Small intestine (tissue), 7 donors: ENCODE measurements at regions not wholly inside any gene's neighbourhood (a gene's known extent, or its start where the extent isn't known, plus 50 kb on each side); places are given as distances from the start of the nearest gene placed in this dataset.

Experiments
- DNase-seq, 2 donors: peaks; one replicate each; pipeline versions ENCODE4 v3.0.0 to v3.0.0-alpha.2; 2013
- FAIRE-seq: peaks from 2 replicates; lab custom pipeline; 2012; peaks lifted over from hg19 to GRCh38; lab: Jason Lieb, UNC
- H3K27ac ChIP-seq, 3 donors: one replicate each; pipeline ENCODE4 v1.5.1; 2013; ENCODE audit warnings: low read length in 2 of 3, mild to moderate bottlenecking in 2 of 3, control low read depth in 1 of 3, inconsistent platforms in 1 of 3, low read depth in 1 of 3, moderate library complexity in 1 of 3
- H3K27me3 ChIP-seq, 3 donors: one replicate each; pipeline ENCODE4 v1.6.1; 2013; ENCODE audit warnings: low read length in 3 of 3, inconsistent platforms in 1 of 3; ENCODE audit not compliant: control insufficient read depth in 3 of 3, insufficient read depth in 3 of 3
- H3K36me3 ChIP-seq, 3 donors: one replicate each; pipeline ENCODE4 v1.6.1; 2013; ENCODE audit warnings: low read length in 3 of 3, inconsistent platforms in 1 of 3, low read depth in 1 of 3, mild to moderate bottlenecking in 1 of 3, moderate library complexity in 1 of 3; ENCODE audit not compliant: control insufficient read depth in 3 of 3, insufficient read depth in 2 of 3
- H3K4me1 ChIP-seq, 3 donors: one replicate each; pipeline ENCODE4 v1.6.1; 2013; ENCODE audit warnings: low read length in 2 of 3, inconsistent platforms in 1 of 3, low read depth in 1 of 3, mild to moderate bottlenecking in 1 of 3, moderate library complexity in 1 of 3; ENCODE audit not compliant: control insufficient read depth in 3 of 3, insufficient read depth in 2 of 3
- H3K4me3 ChIP-seq, 3 donors: one replicate each; pipeline ENCODE4 v1.5.1; 2013; ENCODE audit warnings: low read length in 3 of 3, control low read depth in 1 of 3, inconsistent platforms in 1 of 3, low read depth in 1 of 3, mild to moderate bottlenecking in 1 of 3, moderate library complexity in 1 of 3
- H3K9me3 ChIP-seq, 2 donors: one replicate each; pipeline ENCODE4 v1.6.1; 2013; ENCODE audit warnings: low read depth in 1 of 2, low read length in 1 of 2; ENCODE audit not compliant: control insufficient read depth in 2 of 2, insufficient read depth in 1 of 2
- WGBS, 3 donors: extraction: QIAGEN DNeasy Blood & Tissue Kit; methylation state at CpG; one replicate each; pipeline ENCODE4 v1.1.7; 2013; 5-methylcytosine and 5-hydroxymethylcytosine counted together
- donor health status: healthy with polysubstance abuse.
- donor health status: control.
- donor health status: control.
- donor health status: Bipolar disorder and iron deficiency.
- donor health status: healthy.

- H3K27ac ChIP-seq: peak overlapping the region in 1 of 3 donors; percentile 21
- FAIRE-seq (no peak), DNase-seq (peak; percentile 88 to 92)
- no peaks in the 10 kb centered on the region for H3K36me3 ChIP-seq
- no peak overlapping the region for H3K4me3 ChIP-seq
- 11 to 53% (median 32%) methylated on average over 6 of the region's 6 CpGs for WGBS, 3 donors
- H3K9me3 ChIP-seq: no peaks in the 10 kb centered on the region
- H3K4me1 ChIP-seq: peaks cover 0 to 11% (median 2%) of the 10 kb centered on the region in 3 donors
- H3K27me3 ChIP-seq: no peaks in the 10 kb centered on the region
Observed at GRCh38 chr1:217063172-217063908, 340.1 kb upstream of the ESRRG start.

- H3K27ac ChIP-seq: peak overlapping the region in 1 of 3 donors; percentile 21
- peak; percentile 12 to 42 for DNase-seq
- peaks cover 0 to 11% (median 2%) of the 10 kb centered on the region in 3 donors for H3K4me1 ChIP-seq
- no peaks in the 10 kb centered on the region for H3K36me3 ChIP-seq
- H3K9me3 ChIP-seq: no peaks in the 10 kb centered on the region
- H3K4me3 ChIP-seq: no peak overlapping the region
- FAIRE-seq: no peak
- H3K27me3 ChIP-seq: no peaks in the 10 kb centered on the region
- 17 to 61% (median 37%) methylated on average over 3 of the region's 3 CpGs for WGBS, 3 donors
Observed at GRCh38 chr1:217062586-217062985, 339.4 kb upstream of the ESRRG start.

- H3K9me3 ChIP-seq: no peaks in the 10 kb centered on the region
- H3K27ac ChIP-seq: no peak overlapping the region
- H3K36me3 ChIP-seq: no peaks in the 10 kb centered on the region
- FAIRE-seq (no peak), DNase-seq (no peak)
- H3K4me3 ChIP-seq: no peak overlapping the region
- 68 to 82% (median 80%) methylated on average over 1 of the region's 1 CpG for WGBS, 3 donors
- peaks cover 0 to 11% (median 2%) of the 10 kb centered on the region in 3 donors for H3K4me1 ChIP-seq
- no peaks in the 10 kb centered on the region for H3K27me3 ChIP-seq
Observed at GRCh38 chr1:217059401-217059800, 336.2 kb upstream of the ESRRG start.

GRCh38 chr1:217053676-217054075 is 330.4 kb upstream of the ESRRG start:
- no peak for DNase-seq
- Histone ChIP-seq H3K4me1 (no peaks in the 10 kb centered on the region), H3K4me3 (no peak overlapping the region), H3K36me3 (no peaks in the 10 kb centered on the region), H3K27ac (no peak overlapping the region), H3K9me3 (no peaks in the 10 kb centered on the region), H3K27me3 (no peaks in the 10 kb centered on the region)
- no peak for FAIRE-seq
- WGBS, 3 donors: 83 to 92% (median 84%) methylated on average over 3 of the region's 3 CpGs

GRCh38 chr1:217052626-217053025 is 329.4 kb upstream of the ESRRG start:
- no peaks in the 10 kb centered on the region for H3K9me3 ChIP-seq
- H3K27ac ChIP-seq: no peak overlapping the region
- peak in 1 of 2 donors; percentile 52 for DNase-seq
- H3K4me1 ChIP-seq: no peaks in the 10 kb centered on the region
- H3K4me3 ChIP-seq: no peak overlapping the region
- WGBS, 3 donors: 31 to 53% (median 33%) methylated on average over 2 of the region's 2 CpGs
- H3K27me3 ChIP-seq: no peaks in the 10 kb centered on the region
- FAIRE-seq: no peak
- H3K36me3 ChIP-seq: no peaks in the 10 kb centered on the region

GRCh38 chr1:217052196-217052595 is 329.0 kb upstream of the ESRRG start:
- Histone ChIP-seq H3K36me3 (no peaks in the 10 kb centered on the region), H3K9me3 (no peaks in the 10 kb centered on the region), H3K27me3 (no peaks in the 10 kb centered on the region), H3K4me3 (no peak overlapping the region), H3K4me1 (no peaks in the 10 kb centered on the region), H3K27ac (no peak overlapping the region)
- FAIRE-seq (no peak), DNase-seq (no peak)
- WGBS, 3 donors: 69 to 94% (median 92%) methylated on average over 2 of the region's 2 CpGs

- no peaks in the 10 kb centered on the region for H3K36me3 ChIP-seq
- DNase-seq (no peak), FAIRE-seq (no peak)
- H3K4me1 ChIP-seq: no peaks in the 10 kb centered on the region
- H3K4me3 ChIP-seq: no peak overlapping the region
- WGBS, 3 donors: 57 to 71% (median 60%) methylated on average over 2 of the region's 2 CpGs
- no peaks in the 10 kb centered on the region for H3K9me3 ChIP-seq
- no peak overlapping the region for H3K27ac ChIP-seq
- H3K27me3 ChIP-seq: no peaks in the 10 kb centered on the region
Observed at GRCh38 chr1:217049721-217050120, 326.5 kb upstream of the ESRRG start.

- H3K4me1 ChIP-seq: no peaks in the 10 kb centered on the region
- H3K4me3 ChIP-seq: no peak overlapping the region
- H3K27ac ChIP-seq: no peak overlapping the region
- WGBS, 3 donors: 87 to 98% (median 94%) methylated on average over 1 of the region's 1 CpG
- DNase-seq (no peak), FAIRE-seq (no peak)
- H3K9me3 ChIP-seq: no peaks in the 10 kb centered on the region
- H3K27me3 ChIP-seq: no peaks in the 10 kb centered on the region
- no peaks in the 10 kb centered on the region for H3K36me3 ChIP-seq
Observed at GRCh38 chr1:217049081-217049480, 325.9 kb upstream of the ESRRG start.
